ENCODE measurements at regions not wholly inside any gene's neighbourhood (a gene's known extent, or its start where the extent isn't known, plus 50 kb on each side); places are given as distances from the start of the nearest gene placed in this dataset.

DNA sequence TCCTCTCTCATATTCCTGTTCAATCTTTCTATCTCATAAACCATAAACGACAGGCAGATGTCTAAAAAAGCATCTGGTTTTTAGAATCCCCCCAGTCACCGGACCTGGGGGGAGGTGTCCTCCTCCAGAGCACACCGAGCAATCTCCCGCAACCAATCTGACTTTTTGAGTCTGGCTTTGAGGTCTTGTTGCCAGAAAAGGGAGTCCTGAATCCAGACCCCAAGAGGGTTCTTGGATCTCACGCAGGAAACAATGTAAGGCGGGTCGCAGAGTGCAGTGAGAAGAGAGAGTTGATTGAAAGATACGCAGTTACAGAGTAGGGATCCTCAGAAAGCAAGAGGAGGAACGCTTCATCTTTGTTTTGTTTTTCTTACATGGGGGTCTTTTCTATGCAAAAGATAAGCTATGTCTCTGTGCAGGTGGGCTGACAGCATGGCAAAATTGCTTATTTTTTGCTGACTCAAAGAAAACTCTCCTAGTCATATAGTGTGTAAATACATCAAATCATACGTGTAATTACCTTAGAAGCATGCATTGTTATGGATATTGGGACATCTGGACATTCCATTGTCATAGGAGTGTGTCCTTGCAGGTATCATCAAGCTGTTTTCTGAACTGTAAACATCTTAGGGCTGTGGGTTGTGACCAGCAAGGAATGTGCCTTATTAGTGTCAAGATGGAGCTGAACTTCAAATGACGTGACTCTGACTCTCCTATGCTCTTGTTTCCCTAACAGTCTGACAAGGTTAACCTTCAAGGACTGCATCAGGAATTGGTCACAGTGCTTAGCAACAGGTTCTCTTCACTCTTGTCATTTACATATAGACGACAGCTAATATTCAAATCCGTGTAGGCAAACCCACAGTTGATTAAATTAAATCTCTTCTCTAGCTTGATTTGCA lies 159.3 kb upstream of the DAPK1 start:
- POLR2A ChIA-PET, result no interaction called here
- Mint-ChIP-seq H3K27me3 (peaks cover 28% of the 10 kb centered on the region), H3K9me3 (no peaks in the 10 kb centered on the region), H3K4me3 (no peak overlapping the region), H3K4me1 (ENCODE audit: low read depth) (peaks cover 10% of the 10 kb centered on the region), H3K27ac (no peak overlapping the region), H3K36me3 (ENCODE audit: low read depth) (no peaks in the 10 kb centered on the region)
- intact Hi-C loops (cut with micrococcal nuclease), result loop anchor here (10.0 kb wide), 1 partner anchor 476 kb away; no protein-coding TSS in a partner anchor
- DNase-seq, result no peak
- CTCF ChIA-PET, result interaction anchor here (0.8 to 1.7 kb wide), 6 partner anchors 13 to 328 kb away, joined by 3 to 12 read pairs (median 4); no protein-coding TSS in a partner anchor
- TF ChIP-seq, protein P1, sequence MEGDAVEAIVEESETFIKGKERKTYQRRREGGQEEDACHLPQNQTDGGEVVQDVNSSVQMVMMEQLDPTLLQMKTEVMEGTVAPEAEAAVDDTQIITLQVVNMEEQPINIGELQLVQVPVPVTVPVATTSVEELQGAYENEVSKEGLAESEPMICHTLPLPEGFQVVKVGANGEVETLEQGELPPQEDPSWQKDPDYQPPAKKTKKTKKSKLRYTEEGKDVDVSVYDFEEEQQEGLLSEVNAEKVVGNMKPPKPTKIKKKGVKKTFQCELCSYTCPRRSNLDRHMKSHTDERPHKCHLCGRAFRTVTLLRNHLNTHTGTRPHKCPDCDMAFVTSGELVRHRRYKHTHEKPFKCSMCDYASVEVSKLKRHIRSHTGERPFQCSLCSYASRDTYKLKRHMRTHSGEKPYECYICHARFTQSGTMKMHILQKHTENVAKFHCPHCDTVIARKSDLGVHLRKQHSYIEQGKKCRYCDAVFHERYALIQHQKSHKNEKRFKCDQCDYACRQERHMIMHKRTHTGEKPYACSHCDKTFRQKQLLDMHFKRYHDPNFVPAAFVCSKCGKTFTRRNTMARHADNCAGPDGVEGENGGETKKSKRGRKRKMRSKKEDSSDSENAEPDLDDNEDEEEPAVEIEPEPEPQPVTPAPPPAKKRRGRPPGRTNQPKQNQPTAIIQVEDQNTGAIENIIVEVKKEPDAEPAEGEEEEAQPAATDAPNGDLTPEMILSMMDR (IDR thresholded peaks at IDR 0.05), result no peak
- ATAC-seq, result no peak

DNA sequence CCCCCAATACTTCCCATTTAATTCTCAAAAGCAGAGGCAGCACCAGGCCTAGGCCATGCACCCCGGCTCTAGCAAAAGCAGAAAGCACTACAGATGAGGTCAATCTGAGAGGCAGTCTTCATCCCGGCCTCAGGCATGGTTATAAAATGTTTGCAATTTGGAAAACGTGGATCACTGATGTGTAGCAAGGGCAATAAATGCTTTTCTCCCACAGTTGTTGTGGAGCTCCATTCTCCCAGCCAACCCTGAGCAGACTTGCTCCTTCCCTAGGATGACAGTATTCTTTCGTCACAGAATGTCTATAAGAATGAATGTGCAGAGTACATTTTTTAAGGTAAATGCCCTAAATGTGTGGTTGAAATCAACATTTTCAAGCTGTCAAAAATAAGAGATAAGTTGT lies 157.3 kb upstream of the DAPK1 start:
- Mint-ChIP-seq H3K27ac (no peak overlapping the region), H3K4me3 (no peak overlapping the region), H3K4me1 (ENCODE audit: low read depth) (peaks cover 10% of the 10 kb centered on the region), H3K36me3 (ENCODE audit: low read depth) (no peaks in the 10 kb centered on the region), H3K9me3 (no peaks in the 10 kb centered on the region), H3K27me3 (peaks cover 28% of the 10 kb centered on the region)
- intact Hi-C loops (cut with micrococcal nuclease), result no loop called here
- ATAC-seq (no peak), DNase-seq (no peak)
- CTCF ChIA-PET, result interaction anchor here (1.6 kb wide), 1 partner anchor 15 kb away, joined by 4 read pairs; no protein-coding TSS in a partner anchor
- TF ChIP-seq, protein P1 (IDR thresholded peaks at IDR 0.05), result no peak
- POLR2A ChIA-PET, result no interaction called here

DNA sequence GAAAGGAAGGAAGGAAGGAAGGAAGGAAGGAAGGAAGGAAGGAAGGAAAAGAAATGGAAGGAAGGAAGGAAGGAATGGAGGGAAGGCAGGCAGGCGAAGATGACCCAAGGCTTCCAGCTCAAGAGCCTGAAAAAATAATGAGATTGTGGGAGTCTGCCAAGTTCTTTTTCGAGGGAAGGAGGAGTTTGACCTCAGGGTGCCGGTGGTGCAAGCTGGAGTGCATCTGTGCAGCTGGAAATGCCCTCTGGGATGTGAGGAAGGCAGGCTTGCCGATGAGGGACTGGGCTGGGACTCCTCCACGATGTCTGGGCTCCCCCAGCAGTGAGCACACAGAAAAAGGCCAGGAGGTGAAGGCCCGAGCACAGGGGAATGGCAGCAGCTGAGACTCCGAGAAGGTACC lies 154.9 kb upstream of the DAPK1 start:
- Mint-ChIP-seq H3K9me3 (no peaks in the 10 kb centered on the region), H3K27ac (no peak overlapping the region), H3K4me3 (no peak overlapping the region), H3K36me3 (ENCODE audit: low read depth) (no peaks in the 10 kb centered on the region), H3K4me1 (ENCODE audit: low read depth) (peaks cover 3% of the 10 kb centered on the region), H3K27me3 (peaks cover 17% of the 10 kb centered on the region)
- TF ChIP-seq, protein P1 (IDR thresholded peaks at IDR 0.05), result no peak
- intact Hi-C loops (cut with micrococcal nuclease), result no loop called here
- ChIA-PET CTCF (no interaction called here), POLR2A (no interaction called here)
- ATAC-seq (no peak), DNase-seq (no peak)

DNA sequence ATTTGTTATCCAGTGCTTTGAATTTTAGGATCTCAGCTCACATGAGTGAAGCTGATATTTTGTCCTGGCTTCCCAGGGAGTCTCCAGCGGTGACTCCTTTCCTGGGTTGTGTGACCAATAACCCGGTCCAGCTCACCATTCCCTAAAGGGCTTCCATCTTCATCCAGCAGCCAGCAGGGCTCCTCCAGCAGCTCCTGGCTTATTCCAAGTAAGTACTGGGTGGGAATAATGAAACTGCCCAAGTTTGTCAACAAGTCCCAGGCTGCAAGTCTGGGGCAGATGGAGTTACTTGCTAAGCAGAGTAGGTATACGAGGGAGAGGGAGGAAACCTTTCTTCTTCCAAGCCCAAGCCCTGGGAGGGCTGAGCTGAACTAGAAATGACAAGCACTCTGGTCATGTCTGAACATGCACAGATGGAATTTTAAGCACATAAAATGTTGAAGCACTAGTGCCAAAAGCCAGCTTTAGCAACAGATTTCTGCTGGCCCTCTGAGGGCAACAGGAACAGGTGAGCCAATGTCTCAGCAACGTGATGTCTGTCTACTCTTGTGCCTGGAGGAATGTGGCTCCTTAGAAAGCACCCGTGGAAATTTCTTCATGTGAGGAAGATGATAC lies 153.7 kb upstream of the DAPK1 start:
- Mint-ChIP-seq H3K9me3 (no peaks in the 10 kb centered on the region), H3K27ac (no peak overlapping the region), H3K36me3 (ENCODE audit: low read depth) (no peaks in the 10 kb centered on the region), H3K4me3 (no peak overlapping the region), H3K27me3 (peaks cover 7% of the 10 kb centered on the region), H3K4me1 (ENCODE audit: low read depth) (no peaks in the 10 kb centered on the region)
- ChIA-PET POLR2A (no interaction called here), CTCF (no interaction called here)
- TF ChIP-seq, protein P1 (IDR thresholded peaks at IDR 0.05), result no peak
- DNase-seq (no peak), ATAC-seq (no peak)
- intact Hi-C loops (cut with micrococcal nuclease), result no loop called here

DNA sequence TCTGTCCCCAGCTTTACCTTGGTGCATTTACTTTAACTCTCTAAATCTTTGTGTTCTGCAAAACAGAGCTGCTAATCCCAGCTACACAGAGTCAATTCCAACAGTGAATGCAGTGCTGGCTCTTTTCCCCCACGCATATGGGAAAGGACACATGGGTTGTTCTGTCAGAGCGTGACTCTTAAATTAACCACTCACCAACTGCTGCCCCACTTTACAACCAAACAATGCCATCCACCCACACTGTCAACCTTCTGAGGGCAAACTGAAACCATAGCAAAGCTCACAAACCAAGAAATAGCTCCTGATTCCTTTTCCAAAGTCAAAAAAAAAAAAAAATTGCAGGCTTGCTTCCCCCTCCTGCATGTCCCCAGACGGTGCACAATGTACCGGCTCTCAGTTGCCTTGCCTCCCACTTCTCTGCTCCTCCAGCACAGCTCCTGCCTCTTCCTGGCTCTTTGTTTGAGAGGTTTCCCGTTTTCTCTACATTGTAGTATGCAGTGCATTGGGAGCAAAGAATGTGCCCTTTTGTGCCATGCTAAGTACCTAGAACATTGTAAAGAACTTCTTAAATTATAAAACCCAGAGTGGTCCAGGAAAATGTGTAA lies 151.5 kb upstream of the DAPK1 start:
- intact Hi-C loops (cut with micrococcal nuclease), result no loop called here
- ChIA-PET CTCF (no interaction called here), POLR2A (no interaction called here)
- Mint-ChIP-seq H3K27ac (no peak overlapping the region), H3K4me3 (no peak overlapping the region), H3K36me3 (ENCODE audit: low read depth) (no peaks in the 10 kb centered on the region), H3K27me3 (peaks cover 5% of the 10 kb centered on the region), H3K4me1 (ENCODE audit: low read depth) (no peaks in the 10 kb centered on the region), H3K9me3 (no peaks in the 10 kb centered on the region)
- no peak for DNase-seq
- ATAC-seq, result no peak
- TF ChIP-seq, protein P1 (IDR thresholded peaks at IDR 0.05), result no peak

All from activated CD8-positive, alpha-beta T cell treated with anti-CD3 and anti-CD28 coated beads for 36 hours (primary cell).